ENCODE measurements at regions not wholly inside any gene's neighbourhood (a gene's known extent, or its start where the extent isn't known, plus 50 kb on each side); places are given as distances from the start of the nearest gene placed in this dataset.
"Not testable (repeated sequence)": the region's sequence is repeated elsewhere in the genome, so short reads cannot be mapped to it uniquely, and the experiment has no call there.

- DNase-seq (ENCODE audit: low read depth in 3 of 3): no peak
Observed at GRCh38 chr3:10625323-10625722, 119.9 kb upstream of the ATP2B2 start.

- DNase-seq (ENCODE audit: low read depth in 3 of 3): no peak
Observed at GRCh38 chr3:10627884-10628572, 122.6 kb upstream of the ATP2B2 start.

- no peak for DNase-seq (ENCODE audit: low read depth in 3 of 3)
Observed at GRCh38 chr3:10628891-10629670, 123.7 kb upstream of the ATP2B2 start.

DNA sequence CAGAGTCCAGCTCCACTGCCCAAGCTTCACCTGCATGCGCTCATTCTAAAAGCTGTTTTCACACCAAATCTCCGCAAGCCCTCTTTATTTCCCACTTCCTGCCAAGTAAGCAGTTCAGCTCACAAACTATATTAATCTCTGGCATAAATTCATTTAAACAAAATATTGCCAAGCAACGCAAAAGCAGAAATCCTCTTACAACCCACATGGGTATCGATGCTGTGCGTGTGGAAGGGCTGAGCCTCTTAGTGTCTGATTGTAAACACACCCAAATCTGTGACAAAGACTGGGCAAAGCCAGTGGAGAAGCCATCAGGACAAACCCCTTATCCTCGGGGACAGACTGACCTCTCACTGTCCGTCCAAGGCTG, 124.3 kb upstream of the ATP2B2 start:
- DNase-seq (ENCODE audit: low read depth in 3 of 3): no peak

DNA sequence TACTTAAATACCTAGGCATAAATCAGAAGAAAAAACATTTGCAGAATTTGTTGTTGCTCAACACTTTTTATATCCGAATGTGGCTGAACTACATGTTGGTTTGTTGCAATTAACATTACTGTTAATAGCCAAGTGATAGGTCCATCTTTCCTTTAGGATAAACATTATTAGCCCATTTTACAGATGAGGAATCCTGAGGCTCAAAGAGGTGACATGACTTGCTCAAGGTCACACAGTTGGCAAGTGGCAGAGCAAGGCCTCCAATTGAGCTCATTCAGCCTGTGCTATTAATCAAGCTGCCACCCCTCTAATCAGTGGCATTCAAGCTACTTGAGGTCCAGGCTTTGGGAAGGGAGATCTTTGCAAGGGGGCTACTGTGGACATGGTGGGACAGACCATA, 125.8 kb upstream of the ATP2B2 start:
- DNase-seq (ENCODE audit: low read depth in 3 of 3): no peak

GRCh38 chr3:10632125-10632524, 126.7 kb upstream of the ATP2B2 start:
- no peak for DNase-seq (ENCODE audit: low read depth in 3 of 3)

DNA sequence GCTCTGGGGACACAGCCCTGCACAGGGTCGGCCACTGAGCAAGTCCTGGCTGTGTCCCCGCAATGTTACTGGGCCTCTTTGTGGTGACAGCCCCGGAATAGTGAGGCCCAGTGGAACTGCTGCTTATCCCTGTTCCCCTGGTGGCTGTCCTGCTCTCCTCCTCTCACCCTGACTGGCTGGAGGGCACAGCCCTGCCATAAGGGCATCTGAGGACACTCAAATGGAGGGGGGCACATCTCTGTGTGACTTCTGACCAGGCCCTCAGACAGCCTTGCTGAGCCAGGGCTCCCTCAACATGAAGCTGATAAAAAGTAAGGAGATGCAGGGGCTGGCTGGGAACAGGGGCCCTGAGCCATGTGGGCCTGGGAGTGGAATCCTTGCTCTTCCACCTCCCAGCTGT, 127.4 kb upstream of the ATP2B2 start:
- DNase-seq (ENCODE audit: low read depth in 3 of 3): no peak

GRCh38 chr3:10635446-10636076, 130.2 kb upstream of the ATP2B2 start:
- DNase-seq (ENCODE audit: low read depth in 3 of 3): no peak

DNA sequence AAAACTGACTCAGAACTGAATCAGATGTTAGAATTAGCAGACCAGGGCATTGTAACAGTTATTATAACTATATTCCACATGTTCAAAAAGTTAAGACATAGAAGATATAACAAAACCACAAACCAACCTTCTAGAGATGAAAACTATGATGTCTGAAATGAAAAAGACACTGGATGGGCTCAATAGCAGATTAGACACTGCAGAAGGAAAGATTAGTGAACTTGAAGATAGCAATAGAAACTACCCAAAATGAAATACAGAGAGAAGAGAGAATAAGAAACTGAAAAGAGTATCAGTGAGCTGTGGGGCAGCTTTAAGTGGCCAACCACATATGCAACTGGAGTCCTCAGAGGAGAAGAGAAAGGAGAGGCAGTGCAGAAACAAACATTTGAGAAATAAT, 132.0 kb upstream of the ATP2B2 start:
- DNase-seq (ENCODE audit: low read depth in 3 of 3): no peak

GRCh38 chr3:10638466-10638865, 133.1 kb upstream of the ATP2B2 start:
- DNase-seq (ENCODE audit: low read depth in 3 of 3): no peak

- DNase-seq (ENCODE audit: low read depth in 3 of 3): no peak
Observed at GRCh38 chr3:10641760-10642159, 136.4 kb upstream of the ATP2B2 start.

DNA sequence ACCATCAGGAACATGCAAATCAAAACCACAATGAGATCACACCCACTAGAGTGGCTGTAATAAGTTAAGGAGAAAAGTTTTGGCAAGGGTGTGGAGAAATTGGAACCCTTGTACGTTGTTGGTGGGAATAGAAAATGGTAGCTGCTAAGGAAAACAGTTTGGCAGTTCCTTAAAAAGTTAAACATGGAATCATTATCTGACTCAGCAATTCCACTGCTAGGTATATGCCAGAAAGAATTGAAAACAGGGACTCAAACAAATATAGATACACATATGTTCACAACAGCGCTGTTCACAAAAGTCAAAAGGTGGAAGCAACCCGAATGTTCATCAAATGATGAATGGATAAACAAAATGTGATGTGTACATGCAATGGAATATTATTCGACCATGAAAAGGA, 138.8 kb upstream of the ATP2B2 start:
- no peak for DNase-seq (ENCODE audit: low read depth in 3 of 3)

- no peak for DNase-seq (ENCODE audit: low read depth in 3 of 3)
Observed at GRCh38 chr3:10645800-10646199, 140.4 kb upstream of the ATP2B2 start.

- no peak for DNase-seq (ENCODE audit: low read depth in 3 of 3)
Observed at GRCh38 chr3:10646531-10647335, 141.3 kb upstream of the ATP2B2 start.

GRCh38 chr3:10647376-10647775, 142.0 kb upstream of the ATP2B2 start:
- DNase-seq (ENCODE audit: low read depth in 3 of 3): no peak

- no peak for DNase-seq (ENCODE audit: low read depth in 3 of 3)
Observed at GRCh38 chr3:10648181-10648580, 142.8 kb upstream of the ATP2B2 start.

DNA sequence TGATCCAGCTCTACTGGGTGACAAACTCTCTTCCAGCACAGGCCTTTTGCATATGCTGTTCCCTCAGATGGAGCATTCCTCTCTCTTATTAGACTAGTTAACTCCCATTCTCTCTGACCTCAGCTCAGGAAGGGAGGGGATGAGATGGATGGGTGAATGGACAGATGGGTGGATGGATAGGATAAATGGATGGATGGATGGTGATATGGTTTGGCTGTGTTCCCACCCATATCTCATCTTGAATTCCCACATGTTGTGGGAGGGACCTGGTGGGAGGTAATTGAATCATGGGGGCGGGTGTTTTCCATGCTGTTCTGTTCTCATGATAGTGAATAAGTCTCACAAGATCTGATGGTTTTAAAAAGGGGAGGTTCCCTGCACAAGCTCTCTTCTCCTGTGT, 144.1 kb upstream of the ATP2B2 start:
- not testable (repeated sequence) for DNase-seq (ENCODE audit: low read depth in 3 of 3)

DNA sequence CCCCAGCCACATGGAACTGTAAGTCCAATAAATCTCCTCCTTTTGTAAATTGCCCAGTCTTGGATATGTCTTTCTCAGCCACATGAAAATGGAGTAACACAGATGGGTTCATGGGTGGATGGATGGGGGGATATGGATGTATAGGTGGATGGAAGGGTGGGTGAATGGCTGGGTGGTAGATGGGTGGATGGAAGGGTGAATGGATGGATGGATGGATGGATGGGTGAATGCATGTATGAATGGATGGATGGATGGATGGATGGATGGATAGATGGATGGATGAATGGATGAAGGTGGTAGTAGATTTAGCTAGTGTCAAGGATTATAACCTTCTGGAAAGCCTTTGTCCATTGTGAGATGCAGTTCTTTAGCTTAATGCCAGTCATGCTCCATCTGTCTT, 146.1 kb upstream of the ATP2B2 start:
- DNase-seq (ENCODE audit: low read depth in 3 of 3): no peak

DNA sequence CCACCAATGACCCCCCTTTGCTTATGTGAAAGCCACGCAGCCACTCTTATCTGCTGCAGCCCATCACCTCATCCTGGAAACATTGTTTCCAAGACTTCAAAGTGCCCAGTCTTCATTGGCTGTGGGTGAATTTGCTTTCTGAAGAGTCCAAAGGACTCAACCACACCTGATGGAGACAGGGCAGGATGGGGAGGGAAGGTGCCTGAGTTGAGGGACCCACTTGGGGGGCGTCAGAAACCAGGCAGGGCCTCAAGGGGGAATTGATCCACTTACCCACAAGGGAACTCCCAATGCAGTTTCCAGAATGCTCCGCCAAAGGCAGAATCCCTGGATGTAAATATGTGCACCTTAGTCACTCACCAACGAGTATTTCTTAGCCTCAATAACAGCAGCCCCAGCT, 147.9 kb upstream of the ATP2B2 start:
- DNase-seq (ENCODE audit: low read depth in 3 of 3): no peak

DNA sequence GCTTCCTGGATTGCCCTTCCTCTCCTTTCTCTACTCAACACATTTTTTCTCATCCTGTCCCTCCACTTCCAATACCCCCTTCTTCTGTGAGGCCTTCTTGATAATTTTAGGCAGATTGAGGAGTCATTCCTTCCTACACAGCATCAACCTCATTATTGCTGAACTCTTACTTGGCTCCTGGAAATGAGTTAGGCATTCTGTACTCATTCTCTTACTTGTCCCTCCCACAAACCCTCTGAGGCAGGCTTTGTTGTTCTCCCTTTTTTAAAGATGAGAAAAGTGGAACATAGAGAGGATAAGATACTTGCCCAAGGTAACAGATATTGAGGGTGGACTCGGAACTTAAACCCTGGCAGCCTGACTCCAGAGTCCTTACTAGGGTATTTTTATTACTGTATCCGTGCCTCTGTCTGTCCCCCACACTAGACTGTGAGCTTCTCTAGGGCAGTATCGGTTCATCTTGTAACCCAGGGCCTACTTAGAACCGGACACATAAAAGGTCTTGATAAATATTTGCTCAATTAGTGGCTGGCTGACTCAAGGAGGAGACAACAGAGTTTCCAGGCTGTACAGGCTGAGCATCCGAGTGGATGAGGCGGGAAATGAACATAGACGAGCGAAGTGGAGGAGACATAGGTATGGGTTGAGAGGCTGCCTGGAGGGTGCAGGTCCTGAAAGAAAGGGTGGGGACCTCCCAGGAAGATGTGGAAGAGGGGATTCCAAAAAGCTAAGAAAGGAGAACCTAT, 148.7 kb upstream of the ATP2B2 start:
- no peak for DNase-seq (ENCODE audit: low read depth in 3 of 3)

- no peak for DNase-seq (ENCODE audit: low read depth in 3 of 3)
Observed at GRCh38 chr3:10655105-10655504, 149.7 kb upstream of the ATP2B2 start.

- DNase-seq (ENCODE audit: low read depth in 3 of 3): not testable (repeated sequence)
Observed at GRCh38 chr3:10657339-10657738, 152.0 kb upstream of the ATP2B2 start.

Measured in stimulated activated CD4-positive, alpha-beta T cell treated with anti-CD3 and anti-CD28 coated beads, TNF-alpha, amount 100 ng/mL, for 24 hours (primary cell).